ENCODE measurements at regions not wholly inside any gene's neighbourhood (a gene's known extent, or its start where the extent isn't known, plus 50 kb on each side); places are given as distances from the start of the nearest gene placed in this dataset.
"Not testable (repeated sequence)": the region's sequence is repeated elsewhere in the genome, so short reads cannot be mapped to it uniquely, and the experiment has no call there.

DNA sequence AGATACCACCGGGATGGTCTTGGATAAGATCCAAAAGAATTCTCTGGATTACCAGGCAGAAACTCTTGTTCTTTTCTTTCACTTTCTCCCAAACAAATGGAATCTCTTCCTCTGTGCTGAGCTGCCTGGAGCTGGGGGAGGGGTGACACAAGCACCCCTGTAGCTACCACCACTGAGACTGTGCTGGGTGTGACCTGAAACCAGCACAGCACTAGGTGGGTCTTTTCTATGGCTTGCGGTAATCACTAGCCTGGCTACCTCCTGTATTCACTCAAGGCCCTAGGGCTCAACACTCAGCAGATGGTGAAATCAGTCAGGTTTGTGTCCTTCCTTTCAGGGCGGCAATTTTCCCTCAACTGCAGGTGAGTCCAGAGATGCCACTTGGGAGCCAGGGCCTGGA lies 122.4 kb upstream of the CENPW start:
- intact Hi-C loops (cut with DNase I) = no loop called here
- ATAC-seq (no peak), DNase-seq (no peak)
- no peaks in the 10 kb centered on the region for H3K27me3 ChIP-seq (ENCODE audit: low read depth)
- no peak overlapping the region for H3K4me3 ChIP-seq
- H3K9me3 ChIP-seq = no peaks in the 10 kb centered on the region
- no peaks in the 10 kb centered on the region for H3K4me1 ChIP-seq
- no peak overlapping the region for H3K27ac ChIP-seq
- TF ChIP-seq, protein P1, sequence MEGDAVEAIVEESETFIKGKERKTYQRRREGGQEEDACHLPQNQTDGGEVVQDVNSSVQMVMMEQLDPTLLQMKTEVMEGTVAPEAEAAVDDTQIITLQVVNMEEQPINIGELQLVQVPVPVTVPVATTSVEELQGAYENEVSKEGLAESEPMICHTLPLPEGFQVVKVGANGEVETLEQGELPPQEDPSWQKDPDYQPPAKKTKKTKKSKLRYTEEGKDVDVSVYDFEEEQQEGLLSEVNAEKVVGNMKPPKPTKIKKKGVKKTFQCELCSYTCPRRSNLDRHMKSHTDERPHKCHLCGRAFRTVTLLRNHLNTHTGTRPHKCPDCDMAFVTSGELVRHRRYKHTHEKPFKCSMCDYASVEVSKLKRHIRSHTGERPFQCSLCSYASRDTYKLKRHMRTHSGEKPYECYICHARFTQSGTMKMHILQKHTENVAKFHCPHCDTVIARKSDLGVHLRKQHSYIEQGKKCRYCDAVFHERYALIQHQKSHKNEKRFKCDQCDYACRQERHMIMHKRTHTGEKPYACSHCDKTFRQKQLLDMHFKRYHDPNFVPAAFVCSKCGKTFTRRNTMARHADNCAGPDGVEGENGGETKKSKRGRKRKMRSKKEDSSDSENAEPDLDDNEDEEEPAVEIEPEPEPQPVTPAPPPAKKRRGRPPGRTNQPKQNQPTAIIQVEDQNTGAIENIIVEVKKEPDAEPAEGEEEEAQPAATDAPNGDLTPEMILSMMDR (IDR thresholded peaks at IDR 0.05) = no peak
- no peaks in the 10 kb centered on the region for H3K36me3 ChIP-seq

DNA sequence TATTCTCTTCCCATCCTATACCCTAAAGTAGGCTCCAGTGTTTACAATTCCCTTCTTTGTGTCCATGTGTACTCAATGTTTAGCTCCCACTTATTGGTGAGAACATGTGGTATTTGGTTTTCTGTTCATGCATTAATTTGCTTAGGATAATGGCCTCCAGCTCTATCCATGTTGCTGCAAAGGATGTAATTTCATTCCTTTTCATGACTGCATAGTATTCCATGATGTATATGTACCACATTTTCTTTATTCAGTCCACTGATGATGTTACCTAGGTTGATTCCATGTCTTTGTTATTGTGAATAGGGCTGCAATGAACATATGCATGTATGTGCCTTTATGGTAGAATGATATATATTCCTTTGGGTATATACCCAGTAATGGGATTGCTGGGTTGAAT lies 119.0 kb upstream of the CENPW start:
- ATAC-seq; H3K27ac ChIP-seq; intact Hi-C loops (cut with DNase I); DNase-seq; H3K4me3 ChIP-seq; H3K9me3 ChIP-seq; H3K4me1 ChIP-seq; H3K27me3 ChIP-seq (ENCODE audit: low read depth); H3K36me3 ChIP-seq: not testable (repeated sequence)

DNA sequence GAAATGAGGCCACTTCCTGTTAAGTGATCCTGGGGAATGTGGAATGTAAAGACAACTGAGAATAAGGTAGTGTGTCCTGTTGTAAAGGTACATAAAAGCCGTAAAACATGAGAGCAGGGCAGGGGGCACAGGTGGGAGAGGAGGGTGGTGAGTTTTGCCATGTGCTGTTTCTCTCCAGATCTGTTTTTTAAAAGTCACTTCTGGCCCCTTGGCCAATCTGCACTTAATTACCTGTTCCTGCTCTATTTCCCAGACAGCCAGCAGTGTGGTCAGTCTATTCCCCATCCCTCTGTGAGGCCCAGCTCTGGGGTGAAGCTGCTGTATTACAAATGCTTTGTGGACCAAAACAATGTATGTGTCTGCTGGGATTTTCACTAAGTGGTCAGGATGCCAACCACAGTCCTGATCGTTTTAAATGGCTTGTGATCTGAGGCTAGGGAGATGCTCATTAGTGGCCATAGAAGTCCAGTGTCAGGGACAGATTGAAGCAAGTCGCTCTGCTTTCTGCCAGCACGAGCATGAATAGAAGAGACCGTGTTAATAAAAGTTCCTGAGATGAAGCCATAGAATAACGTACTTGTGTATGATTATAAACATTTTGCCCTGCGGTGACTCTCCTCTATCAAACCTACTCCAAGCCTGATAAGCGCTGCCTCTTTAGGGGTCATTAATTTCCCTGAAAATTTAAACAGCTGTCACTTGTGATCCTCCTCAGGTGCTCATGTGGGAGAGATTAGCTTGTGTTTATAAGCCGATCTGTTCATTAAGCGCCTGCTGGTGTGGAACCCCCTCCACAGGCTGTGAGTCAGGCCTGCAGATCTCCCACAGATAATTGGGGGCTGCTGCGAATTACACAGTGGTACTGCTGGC lies 111.8 kb upstream of the CENPW start:
- DNase-seq (no peak), ATAC-seq (no peak)
- intact Hi-C loops (cut with DNase I) = no loop called here
- Histone ChIP-seq H3K36me3 (no peaks in the 10 kb centered on the region), H3K27me3 (ENCODE audit: low read depth) (no peaks in the 10 kb centered on the region), H3K9me3 (no peaks in the 10 kb centered on the region), H3K4me3 (no peak overlapping the region), H3K27ac (no peak overlapping the region), H3K4me1 (no peaks in the 10 kb centered on the region)
- TF ChIP-seq, protein P1 (IDR thresholded peaks at IDR 0.05) = no peak

DNA sequence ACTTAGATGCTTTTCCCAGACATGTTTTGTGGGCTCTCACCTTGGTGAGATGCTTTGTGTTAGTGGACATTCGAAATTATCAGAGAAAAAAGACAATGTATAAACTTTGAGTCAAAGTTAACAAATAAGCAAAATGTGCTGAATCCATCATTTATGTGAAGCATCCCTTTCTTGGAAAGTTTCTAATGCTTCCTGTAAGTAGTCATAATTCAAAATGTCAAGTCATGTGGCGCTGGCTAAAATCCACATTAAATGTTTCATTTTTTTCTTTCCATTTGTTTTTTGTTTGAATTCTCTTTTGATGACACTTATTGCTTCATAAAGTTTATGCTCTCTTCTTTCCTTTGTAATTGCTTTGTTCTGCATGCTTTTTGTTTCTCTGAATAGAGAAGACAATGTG lies 107.2 kb upstream of the CENPW start:
- Histone ChIP-seq H3K27ac (no peak overlapping the region), H3K36me3 (no peaks in the 10 kb centered on the region), H3K4me1 (no peaks in the 10 kb centered on the region), H3K27me3 (ENCODE audit: low read depth) (no peaks in the 10 kb centered on the region), H3K9me3 (no peaks in the 10 kb centered on the region), H3K4me3 (no peak overlapping the region)
- DNase-seq (no peak), ATAC-seq (no peak)
- intact Hi-C loops (cut with DNase I) = no loop called here
- TF ChIP-seq, protein P1 (IDR thresholded peaks at IDR 0.05) = no peak

DNA sequence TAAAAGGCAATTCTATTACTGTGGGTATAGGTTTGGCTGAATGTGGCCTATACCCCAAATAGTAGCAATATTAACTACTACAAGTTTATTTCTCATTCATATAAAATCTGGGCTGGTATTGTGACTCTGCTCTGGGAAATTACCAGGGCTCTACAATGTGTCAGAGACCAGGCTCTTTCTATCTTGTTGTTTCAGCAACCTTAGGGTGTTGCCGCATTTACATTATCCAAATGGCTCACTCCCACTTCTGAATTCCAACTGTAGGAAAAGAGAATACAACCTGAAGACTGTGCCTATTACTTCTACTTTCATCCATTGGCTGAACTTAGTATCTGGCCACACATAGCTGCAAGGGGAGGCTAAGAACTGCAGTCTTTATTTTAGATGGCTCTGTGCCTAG lies 106.7 kb upstream of the CENPW start:
- TF ChIP-seq, protein P1 (IDR thresholded peaks at IDR 0.05) = no peak
- DNase-seq (no peak), ATAC-seq (no peak)
- Histone ChIP-seq H3K4me3 (no peak overlapping the region), H3K9me3 (no peaks in the 10 kb centered on the region), H3K36me3 (no peaks in the 10 kb centered on the region), H3K4me1 (no peaks in the 10 kb centered on the region), H3K27me3 (ENCODE audit: low read depth) (no peaks in the 10 kb centered on the region), H3K27ac (no peak overlapping the region)
- intact Hi-C loops (cut with DNase I) = no loop called here

DNA sequence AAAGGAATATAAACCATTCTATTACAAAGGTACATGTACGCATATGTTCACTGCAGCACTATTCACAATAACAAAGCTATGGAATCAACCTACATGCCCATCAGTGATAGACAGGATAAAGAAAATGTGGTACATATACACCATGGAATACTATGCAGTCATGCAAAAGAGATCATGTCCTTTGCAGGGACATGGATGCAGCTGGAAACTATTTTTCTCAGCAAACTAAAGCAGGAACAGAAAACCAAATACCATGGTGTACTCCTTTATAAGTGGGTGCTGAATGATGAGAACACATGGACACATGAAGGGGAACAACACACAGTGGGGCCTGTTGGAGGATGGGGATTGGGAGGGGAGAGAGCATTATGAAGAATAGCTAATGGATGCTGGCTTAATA lies 104.6 kb upstream of the CENPW start:
- Histone ChIP-seq H3K36me3 (no peaks in the 10 kb centered on the region), H3K4me3 (no peak overlapping the region), H3K27me3 (ENCODE audit: low read depth) (no peaks in the 10 kb centered on the region), H3K27ac (no peak overlapping the region), H3K9me3 (no peaks in the 10 kb centered on the region), H3K4me1 (no peaks in the 10 kb centered on the region)
- ATAC-seq = no peak
- DNase-seq = no peak
- intact Hi-C loops (cut with DNase I) = no loop called here
- TF ChIP-seq, protein P1 (IDR thresholded peaks at IDR 0.05) = no peak

Data from lower lobe of right lung (tissue), 2 donors.